Endothelial cell (in vitro differentiated cells): ENCODE measurements at regions not wholly inside any gene's neighbourhood (a gene's known extent, or its start where the extent isn't known, plus 50 kb on each side); places are given as distances from the start of the nearest gene placed in this dataset.

Experiments used
- DNase-seq: peaks from one replicate; pipeline ENCODE4 v3.0.0; 2021; ENCODE audit warnings: low spot score
- H3K27ac Mint-ChIP-seq: one replicate; pipeline ENCODE4 v1.8.0; 2021; ENCODE audit warnings: mixed read lengths, inconsistent platforms; ENCODE audit not compliant: unreplicated experiment
- H3K27me3 Mint-ChIP-seq: one replicate; pipeline ENCODE4 v1.8.0; 2021; ENCODE audit warnings: mild to moderate bottlenecking, moderate library complexity, mixed read lengths, inconsistent platforms; ENCODE audit not compliant: unreplicated experiment
- H3K36me3 Mint-ChIP-seq: one replicate; pipeline ENCODE4 v1.8.0; 2021; ENCODE audit warnings: mild to moderate bottlenecking, low read depth, mixed read lengths, inconsistent platforms; ENCODE audit not compliant: unreplicated experiment
- H3K4me1 Mint-ChIP-seq: one replicate; pipeline ENCODE4 v1.8.0; 2021; ENCODE audit warnings: mild to moderate bottlenecking, mixed read lengths, inconsistent platforms; ENCODE audit not compliant: unreplicated experiment
- H3K4me3 Mint-ChIP-seq: one replicate; pipeline ENCODE4 v1.8.0; 2021; ENCODE audit warnings: mild to moderate bottlenecking, mixed read lengths, inconsistent platforms; ENCODE audit not compliant: unreplicated experiment
- H3K9me3 Mint-ChIP-seq: one replicate; pipeline ENCODE4 v1.8.0; 2021; ENCODE audit warnings: mixed read lengths, inconsistent platforms; ENCODE audit not compliant: unreplicated experiment
- CTCF ChIP-seq: fragments of 200-600 bp; sonication (generic); IDR thresholded peaks from one replicate; pipeline ENCODE4 v1.5.0; 2021; ENCODE audit warnings: antibody characterized with exemption; ENCODE audit not compliant: unreplicated experiment

- Mint-ChIP-seq H3K4me1 (no peaks in the 10 kb centered on the region), H3K36me3 (no peaks in the 10 kb centered on the region), H3K27ac (no peak overlapping the region), H3K27me3 (peaks cover 3% of the 10 kb centered on the region), H3K9me3 (no peaks in the 10 kb centered on the region), H3K4me3 (no peak overlapping the region)
- TF ChIP-seq CTCF, result no peak
- DNase-seq, result no peak
Measured at GRCh38 chr10:118537623-118538022, 57.8 kb downstream of the PRLHR start.

GRCh38 chr10:118534136-118534535, 61.3 kb downstream of the PRLHR start:
- Mint-ChIP-seq H3K4me1 (peaks cover 4% of the 10 kb centered on the region), H3K4me3 (no peak overlapping the region), H3K9me3 (no peaks in the 10 kb centered on the region), H3K27me3 (peaks cover 1% of the 10 kb centered on the region), H3K36me3 (no peaks in the 10 kb centered on the region), H3K27ac (no peak overlapping the region)
- TF ChIP-seq CTCF, result no peak
- no peak for DNase-seq

- no peak overlapping the region for H3K27ac Mint-ChIP-seq
- no peak overlapping the region for H3K4me3 Mint-ChIP-seq
- no peaks in the 10 kb centered on the region for H3K9me3 Mint-ChIP-seq
- no peaks in the 10 kb centered on the region for H3K27me3 Mint-ChIP-seq
- no peak for DNase-seq
- no peaks in the 10 kb centered on the region for H3K36me3 Mint-ChIP-seq
- no peak for TF ChIP-seq CTCF
- peaks cover 4% of the 10 kb centered on the region for H3K4me1 Mint-ChIP-seq
Measured at GRCh38 chr10:118531105-118531852, 64.2 kb downstream of the PRLHR start.

GRCh38 chr10:118528426-118528825, 67.0 kb downstream of the PRLHR start:
- Mint-ChIP-seq H3K27me3 (no peaks in the 10 kb centered on the region), H3K4me1 (peaks cover 4% of the 10 kb centered on the region), H3K9me3 (no peaks in the 10 kb centered on the region), H3K27ac (no peak overlapping the region), H3K36me3 (no peaks in the 10 kb centered on the region), H3K4me3 (no peak overlapping the region)
- DNase-seq, result no peak
- TF ChIP-seq CTCF, result no peak

GRCh38 chr10:118523775-118524174, 71.7 kb downstream of the PRLHR start:
- TF ChIP-seq CTCF, result no peak
- H3K4me1 Mint-ChIP-seq, result no peaks in the 10 kb centered on the region
- H3K27ac Mint-ChIP-seq, result no peak overlapping the region
- H3K36me3 Mint-ChIP-seq, result no peaks in the 10 kb centered on the region
- H3K27me3 Mint-ChIP-seq, result no peaks in the 10 kb centered on the region
- no peaks in the 10 kb centered on the region for H3K9me3 Mint-ChIP-seq
- DNase-seq, result no peak
- H3K4me3 Mint-ChIP-seq, result no peak overlapping the region
